HEK293 (cell line): ENCODE measurements at regions not wholly inside any gene's neighbourhood (a gene's known extent, or its start where the extent isn't known, plus 50 kb on each side); places are given as distances from the start of the nearest gene placed in this dataset.

Experiments
- CTCF ChIA-PET: fragments of 350-600 bp; formaldehyde crosslinking; extraction: SDS; loops from one replicate; lab custom pipeline; 2021; ENCODE audit warnings: antibody characterized with exemption; lab: Yijun Ruan, JAX
- POLR2A ChIA-PET: fragments of 300-600 bp; formaldehyde crosslinking; extraction: SDS; loops from one replicate; lab custom pipeline; 2020; ENCODE audit warnings: antibody characterized with exemption, inconsistent platforms; lab: Yijun Ruan, JAX
- H3K27ac ChIP-seq: fragments of 200-500 bp; sonication (Bioruptor generic); 2 replicates; pipeline ENCODE4 v1.5.1; 2014; ENCODE audit warnings: low read depth, low read length, control low read depth, inconsistent platforms; ENCODE audit errors: extremely low read depth
- H3K36me3 ChIP-seq, 2 experiments: fragments of 200-500 bp in 1 of 2; sonication (Bioruptor generic) in 1 of 2; 1 replicate in 1 of 2; 2 replicates in 1 of 2; pipeline ENCODE4 v1.5.1; 2014 to 2017; ENCODE audit warnings: inconsistent platforms in 2 of 2, low read length in 2 of 2; ENCODE audit not compliant: control insufficient read depth in 2 of 2, insufficient read depth in 1 of 2
- H3K4me1 ChIP-seq: fragments of 200-500 bp; sonication (Bioruptor generic); 2 replicates; pipeline ENCODE4 v1.5.1; 2014; ENCODE audit warnings: mild to moderate bottlenecking, low read length, inconsistent platforms; ENCODE audit not compliant: control insufficient read depth, insufficient read depth
- H3K4me3 ChIP-seq: 2 replicates; pipeline ENCODE4 v1.5.1; 2011; ENCODE audit warnings: low read depth, mild to moderate bottlenecking, control low read depth, low read length, moderate library complexity
- H3K9me3 ChIP-seq: fragments of 200-500 bp; sonication (Bioruptor generic); 2 replicates; pipeline ENCODE4 v1.5.1; 2014; ENCODE audit warnings: low read depth, low read length, inconsistent platforms; ENCODE audit not compliant: control insufficient read depth, insufficient read depth
- ATF2 ChIP-seq: fragments of 450-650 bp; formaldehyde crosslinking; IDR thresholded peaks from 2 replicates; pipeline ENCODE4 v1.5.1; 2016; ENCODE audit warnings: missing biosample characterization, missing genetic modification characterization, low read depth
- FEZF1 ChIP-seq: fragments of 450-650 bp; formaldehyde crosslinking; IDR thresholded peaks from 2 replicates; pipeline ENCODE4 v1.5.1; 2016; ENCODE audit warnings: missing biosample characterization, missing genetic modification characterization
- GFI1B ChIP-seq: fragments of 450-650 bp; formaldehyde crosslinking; IDR thresholded peaks from 2 replicates; pipeline ENCODE4 v1.5.1; 2016; ENCODE audit warnings: missing biosample characterization, missing genetic modification characterization
- GLIS1 ChIP-seq: fragments of 450-650 bp; formaldehyde crosslinking; IDR thresholded peaks from 2 replicates; pipeline ENCODE4 v1.5.1; 2016; ENCODE audit warnings: missing biosample characterization, missing genetic modification characterization
- GLIS2 ChIP-seq: fragments of 450-650 bp; formaldehyde crosslinking; IDR thresholded peaks from 2 replicates; pipeline ENCODE4 v1.5.1; 2016; ENCODE audit warnings: missing biosample characterization, missing genetic modification characterization
- HOXC10 ChIP-seq: sonication (generic); formaldehyde crosslinking; IDR thresholded peaks from 2 replicates; pipeline ENCODE4 v1.8.1; 2023; ENCODE audit warnings: mild to moderate bottlenecking, missing genetic modification reagents
- OVOL3 ChIP-seq: fragments of 450-650 bp; formaldehyde crosslinking; IDR thresholded peaks from 2 replicates; pipeline ENCODE4 v1.5.1; 2016; ENCODE audit warnings: missing biosample characterization, missing genetic modification characterization
- PRDM6 ChIP-seq: fragments of 450-650 bp; formaldehyde crosslinking; IDR thresholded peaks from 2 replicates; pipeline ENCODE4 v1.5.1; 2017; ENCODE audit warnings: missing biosample characterization, missing genetic modification characterization
- ZBTB21 ChIP-seq: fragments of 450-650 bp; formaldehyde crosslinking; IDR thresholded peaks from 2 replicates; pipeline ENCODE4 v1.5.1; 2017; ENCODE audit warnings: missing biosample characterization, missing genetic modification characterization
- ZBTB48 ChIP-seq: fragments of 450-650 bp; formaldehyde crosslinking; IDR thresholded peaks from 2 replicates; pipeline ENCODE4 v1.5.1; 2016; ENCODE audit warnings: missing biosample characterization, missing genetic modification characterization
- ZNF239 ChIP-seq: fragments of 450-650 bp; formaldehyde crosslinking; IDR thresholded peaks from 2 replicates; pipeline ENCODE4 v1.5.1; 2016; ENCODE audit warnings: missing biosample characterization, missing genetic modification characterization
- ZNF280C ChIP-seq: fragments of 450-650 bp; formaldehyde crosslinking; IDR thresholded peaks from 2 replicates; pipeline ENCODE4 v1.5.1; 2016; ENCODE audit warnings: missing biosample characterization, missing genetic modification characterization
- ZNF324 ChIP-seq: fragments of 450-650 bp; formaldehyde crosslinking; IDR thresholded peaks from 2 replicates; pipeline ENCODE4 v1.5.1; 2016; ENCODE audit warnings: missing biosample characterization, missing genetic modification characterization
- ZNF404 ChIP-seq: fragments of 450-650 bp; formaldehyde crosslinking; IDR thresholded peaks from 2 replicates; pipeline ENCODE4 v1.5.1; 2017; ENCODE audit warnings: missing biosample characterization, missing genetic modification characterization
- ZNF624 ChIP-seq: fragments of 450-650 bp; formaldehyde crosslinking; IDR thresholded peaks from 2 replicates; pipeline ENCODE4 v1.5.1; 2017; ENCODE audit warnings: missing biosample characterization, missing genetic modification characterization
- ZNF707 ChIP-seq: fragments of 450-650 bp; formaldehyde crosslinking; IDR thresholded peaks from 2 replicates; pipeline ENCODE4 v1.5.1; 2016; ENCODE audit warnings: missing biosample characterization, missing genetic modification characterization
- ZNF777 ChIP-seq: fragments of 450-650 bp; formaldehyde crosslinking; IDR thresholded peaks from 2 replicates; pipeline ENCODE4 v1.5.1; 2017; ENCODE audit warnings: missing biosample characterization, missing genetic modification characterization, borderline replicate concordance
- ZSCAN23 ChIP-seq: fragments of 450-650 bp; formaldehyde crosslinking; IDR thresholded peaks from 2 replicates; pipeline ENCODE4 v1.5.1; 2016; ENCODE audit warnings: missing biosample characterization, missing genetic modification characterization
- TF ChIP-seq, protein P1 (sequence below): fragments of 450-650 bp; formaldehyde crosslinking; IDR thresholded peaks from 2 replicates; pipeline ENCODE4 v1.5.1; 2016; ENCODE audit warnings: missing biosample characterization, missing genetic modification characterization

- no peaks in the 10 kb centered on the region for H3K9me3 ChIP-seq
- H3K36me3 ChIP-seq = no peaks in the 10 kb centered on the region
- ChIA-PET CTCF (no interaction called here), POLR2A (no interaction called here)
- no peaks in the 10 kb centered on the region for H3K4me1 ChIP-seq
- H3K4me3 ChIP-seq = no peak overlapping the region
- no peak for TF ChIP-seq ZNF777
- no peak for TF ChIP-seq FEZF1 (tag by site-specific recombination)
- no peak for TF ChIP-seq ATF2 (tag by site-specific recombination)
- TF ChIP-seq ZNF280C = no peak
- no peak for TF ChIP-seq ZNF324 (tag by site-specific recombination)
- TF ChIP-seq HOXC10 = no peak
- no peak for TF ChIP-seq GLIS1 (tag by site-specific recombination)
- H3K27ac ChIP-seq = no peak overlapping the region
Observed at GRCh38 chr4:61027939-61028338, 172.2 kb upstream of the ADGRL3 start.

- Histone ChIP-seq H3K4me1 (no peaks in the 10 kb centered on the region), H3K27ac (no peak overlapping the region), H3K36me3 (no peaks in the 10 kb centered on the region), H3K9me3 (no peaks in the 10 kb centered on the region), H3K4me3 (no peak overlapping the region)
- ChIA-PET CTCF (no interaction called here), POLR2A (no interaction called here)
- TF ChIP-seq, protein P1, sequence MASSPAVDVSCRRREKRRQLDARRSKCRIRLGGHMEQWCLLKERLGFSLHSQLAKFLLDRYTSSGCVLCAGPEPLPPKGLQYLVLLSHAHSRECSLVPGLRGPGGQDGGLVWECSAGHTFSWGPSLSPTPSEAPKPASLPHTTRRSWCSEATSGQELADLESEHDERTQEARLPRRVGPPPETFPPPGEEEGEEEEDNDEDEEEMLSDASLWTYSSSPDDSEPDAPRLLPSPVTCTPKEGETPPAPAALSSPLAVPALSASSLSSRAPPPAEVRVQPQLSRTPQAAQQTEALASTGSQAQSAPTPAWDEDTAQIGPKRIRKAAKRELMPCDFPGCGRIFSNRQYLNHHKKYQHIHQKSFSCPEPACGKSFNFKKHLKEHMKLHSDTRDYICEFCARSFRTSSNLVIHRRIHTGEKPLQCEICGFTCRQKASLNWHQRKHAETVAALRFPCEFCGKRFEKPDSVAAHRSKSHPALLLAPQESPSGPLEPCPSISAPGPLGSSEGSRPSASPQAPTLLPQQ (tag by site-specific recombination) = no peak
- TF ChIP-seq ZBTB21 (no peak), ZBTB48 (tag by site-specific recombination) (no peak), PRDM6 (tag by site-specific recombination) (no peak)
Observed at GRCh38 chr4:61036071-61036684, 163.9 kb upstream of the ADGRL3 start.

DNA sequence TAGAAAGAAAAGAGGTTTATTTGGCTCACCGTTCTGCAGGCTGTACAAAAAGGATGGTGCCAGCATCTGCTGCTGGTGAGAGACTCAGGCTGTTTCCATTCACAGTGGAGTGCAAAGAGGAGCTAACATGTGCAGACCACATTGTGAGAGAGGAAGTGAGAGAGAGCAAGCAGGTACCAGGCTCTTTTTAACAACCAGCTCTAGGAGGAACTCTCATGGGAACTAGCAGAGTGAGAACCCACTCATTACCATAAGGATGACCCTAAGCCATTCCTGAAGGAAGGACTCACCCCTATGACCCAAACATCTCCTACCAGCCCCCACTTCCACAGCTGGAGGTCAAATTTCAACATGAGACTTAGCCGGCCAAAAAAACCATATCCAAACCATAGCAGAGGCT lies 158.6 kb upstream of the ADGRL3 start:
- Histone ChIP-seq H3K27ac (no peak overlapping the region), H3K9me3 (no peaks in the 10 kb centered on the region), H3K4me3 (no peak overlapping the region), H3K4me1 (no peaks in the 10 kb centered on the region), H3K36me3 (no peaks in the 10 kb centered on the region)
- CTCF ChIA-PET = no interaction called here
- TF ChIP-seq PRDM6 (tag by site-specific recombination) = no peak
- TF ChIP-seq ZNF624 (tag by site-specific recombination) = no peak
- no peak for TF ChIP-seq ZSCAN23 (tag by site-specific recombination)
- TF ChIP-seq GFI1B (tag by site-specific recombination) = no peak
- TF ChIP-seq OVOL3 (tag by site-specific recombination) = no peak
- no peak for TF ChIP-seq ZNF707 (tag by site-specific recombination)
- TF ChIP-seq GLIS2 (tag by site-specific recombination) = no peak
- TF ChIP-seq ZNF404 (tag by site-specific recombination) = no peak
- TF ChIP-seq FEZF1 (tag by site-specific recombination) = no peak
- no peak for TF ChIP-seq ZNF239 (tag by site-specific recombination)
- POLR2A ChIA-PET = no interaction called here
